HEK293 (cell line): ENCODE measurements at regions not wholly inside any gene's neighbourhood (a gene's known extent, or its start where the extent isn't known, plus 50 kb on each side); places are given as distances from the start of the nearest gene placed in this dataset.

Source experiments
- CTCF ChIA-PET: fragments of 350-600 bp; formaldehyde crosslinking; extraction: SDS; loops from one replicate; lab custom pipeline; 2021; ENCODE audit warnings: antibody characterized with exemption; lab: Yijun Ruan, JAX
- POLR2A ChIA-PET: fragments of 300-600 bp; formaldehyde crosslinking; extraction: SDS; loops from one replicate; lab custom pipeline; 2020; ENCODE audit warnings: antibody characterized with exemption, inconsistent platforms; lab: Yijun Ruan, JAX
- H3K27ac ChIP-seq: fragments of 200-500 bp; sonication (Bioruptor generic); 2 replicates; pipeline ENCODE4 v1.5.1; 2014; ENCODE audit warnings: low read depth, low read length, control low read depth, inconsistent platforms; ENCODE audit errors: extremely low read depth
- H3K36me3 ChIP-seq, 2 experiments: fragments of 200-500 bp in 1 of 2; sonication (Bioruptor generic) in 1 of 2; 1 replicate in 1 of 2; 2 replicates in 1 of 2; pipeline ENCODE4 v1.5.1; 2014 to 2017; ENCODE audit warnings: inconsistent platforms in 2 of 2, low read length in 2 of 2; ENCODE audit not compliant: control insufficient read depth in 2 of 2, insufficient read depth in 1 of 2
- H3K4me1 ChIP-seq: fragments of 200-500 bp; sonication (Bioruptor generic); 2 replicates; pipeline ENCODE4 v1.5.1; 2014; ENCODE audit warnings: mild to moderate bottlenecking, low read length, inconsistent platforms; ENCODE audit not compliant: control insufficient read depth, insufficient read depth
- H3K4me3 ChIP-seq: 2 replicates; pipeline ENCODE4 v1.5.1; 2011; ENCODE audit warnings: low read depth, mild to moderate bottlenecking, control low read depth, low read length, moderate library complexity
- H3K9me3 ChIP-seq: fragments of 200-500 bp; sonication (Bioruptor generic); 2 replicates; pipeline ENCODE4 v1.5.1; 2014; ENCODE audit warnings: low read depth, low read length, inconsistent platforms; ENCODE audit not compliant: control insufficient read depth, insufficient read depth
- KLF9 ChIP-seq: fragments of 450-650 bp; formaldehyde crosslinking; IDR thresholded peaks from 2 replicates; pipeline ENCODE4 v1.5.1; 2016; ENCODE audit warnings: missing biosample characterization, missing genetic modification characterization, low read depth
- OSR2 ChIP-seq: fragments of 450-650 bp; formaldehyde crosslinking; IDR thresholded peaks from 2 replicates; pipeline ENCODE4 v1.5.1; 2016; ENCODE audit warnings: missing biosample characterization, missing genetic modification characterization
- RBAK ChIP-seq: fragments of 450-650 bp; formaldehyde crosslinking; IDR thresholded peaks from 2 replicates; pipeline ENCODE4 v1.5.1; 2016; ENCODE audit warnings: missing biosample characterization, missing genetic modification characterization
- ZFP37 ChIP-seq: fragments of 450-650 bp; formaldehyde crosslinking; IDR thresholded peaks from 2 replicates; pipeline ENCODE4 v1.5.1; 2016; ENCODE audit warnings: missing biosample characterization, missing genetic modification characterization
- ZNF140 ChIP-seq: fragments of 450-650 bp; formaldehyde crosslinking; IDR thresholded peaks from 2 replicates; pipeline ENCODE4 v1.5.1; 2016; ENCODE audit warnings: missing biosample characterization, missing genetic modification characterization
- ZNF350 ChIP-seq: fragments of 450-650 bp; formaldehyde crosslinking; IDR thresholded peaks from 2 replicates; pipeline ENCODE4 v1.5.0; 2017; ENCODE audit warnings: missing biosample characterization, mild to moderate bottlenecking, missing genetic modification characterization
- ZNF416 ChIP-seq: fragments of 450-650 bp; formaldehyde crosslinking; IDR thresholded peaks from 2 replicates; pipeline ENCODE4 v1.5.1; 2016; ENCODE audit warnings: missing biosample characterization, missing genetic modification characterization
- ZNF548 ChIP-seq: fragments of 450-650 bp; formaldehyde crosslinking; IDR thresholded peaks from 2 replicates; pipeline ENCODE4 v1.5.1; 2016; ENCODE audit warnings: missing biosample characterization, missing genetic modification characterization
- ZNF549 ChIP-seq: fragments of 450-650 bp; IDR thresholded peaks from 2 replicates; pipeline ENCODE4 v1.5.1; 2018; ENCODE audit warnings: missing biosample characterization, missing genetic modification characterization, mild to moderate bottlenecking, inconsistent platforms, moderate library complexity
- ZNF558 ChIP-seq: fragments of 450-650 bp; formaldehyde crosslinking; IDR thresholded peaks from 2 replicates; pipeline ENCODE4 v1.5.1; 2016; ENCODE audit warnings: missing biosample characterization, missing genetic modification characterization
- ZNF585B ChIP-seq: fragments of 450-650 bp; formaldehyde crosslinking; IDR thresholded peaks from 2 replicates; pipeline ENCODE4 v1.5.1; 2016; ENCODE audit warnings: missing biosample characterization, missing genetic modification characterization
- ZNF837 ChIP-seq: fragments of 450-650 bp; formaldehyde crosslinking; IDR thresholded peaks from 2 replicates; pipeline ENCODE4 v1.5.1; 2016; ENCODE audit warnings: missing biosample characterization, missing genetic modification characterization
- TF ChIP-seq, protein P1 (sequence below): fragments of 450-650 bp; formaldehyde crosslinking; IDR thresholded peaks from 2 replicates; pipeline ENCODE4 v1.5.1; 2016; ENCODE audit warnings: missing biosample characterization, missing genetic modification characterization
- TF ChIP-seq, protein P2 (sequence below): fragments of 450-650 bp; formaldehyde crosslinking; conservative IDR thresholded peaks from 2 replicates; pipeline ENCODE4 v1.5.1; 2016; ENCODE audit warnings: low read depth, missing biosample characterization, missing genetic modification characterization
- TF ChIP-seq, protein P3 (sequence below): fragments of 450-650 bp; formaldehyde crosslinking; IDR thresholded peaks from 2 replicates; pipeline ENCODE4 v1.5.1; 2016; ENCODE audit warnings: missing biosample characterization, missing genetic modification characterization, low read depth
- TF ChIP-seq, protein P4 (sequence below): fragments of 450-650 bp; formaldehyde crosslinking; IDR thresholded peaks from 2 replicates; pipeline ENCODE4 v1.5.1; 2016; ENCODE audit warnings: missing biosample characterization, missing genetic modification characterization, low read depth
- TF ChIP-seq, protein P5 (sequence below): fragments of 450-650 bp; formaldehyde crosslinking; IDR thresholded peaks from 2 replicates; pipeline ENCODE4 v1.5.1; 2016; ENCODE audit warnings: missing biosample characterization, missing genetic modification characterization
- TF ChIP-seq, protein P6 (sequence below): fragments of 450-650 bp; formaldehyde crosslinking; IDR thresholded peaks from 2 replicates; pipeline ENCODE4 v1.5.1; 2016; ENCODE audit warnings: missing biosample characterization, missing genetic modification characterization

DNA sequence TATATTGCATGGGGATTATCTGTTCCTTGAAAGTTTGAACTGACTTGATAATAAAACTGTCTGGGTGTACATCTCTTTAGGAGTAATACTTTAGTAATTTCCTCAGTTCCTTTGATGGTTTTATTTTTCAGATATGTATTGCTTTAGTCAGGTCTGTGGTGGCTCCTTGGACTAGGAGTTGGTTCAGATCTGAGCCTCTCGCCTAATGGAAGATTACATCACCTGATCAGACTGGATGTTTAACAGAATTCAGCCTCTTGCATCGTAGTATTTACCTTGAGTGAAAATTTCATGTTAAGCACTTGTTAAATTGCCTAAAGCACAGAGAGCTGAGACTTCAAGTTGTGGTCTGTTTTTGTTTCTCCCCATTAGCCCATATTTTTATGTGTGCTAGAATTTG lies 267.3 kb downstream of the MAP2K4 start:
- Histone ChIP-seq H3K9me3 (no peaks in the 10 kb centered on the region), H3K4me1 (no peaks in the 10 kb centered on the region), H3K36me3 (no peaks in the 10 kb centered on the region), H3K4me3 (no peak overlapping the region), H3K27ac (no peak overlapping the region)
- TF ChIP-seq RBAK (tag by site-specific recombination) (no peak), ZFP37 (no peak), ZNF548 (tag by site-specific recombination) (no peak), ZNF350 (tag by site-specific recombination) (no peak), ZNF140 (tag by site-specific recombination) (no peak), ZNF837 (no peak), ZNF416 (tag by site-specific recombination) (no peak)
- TF ChIP-seq, protein P1, sequence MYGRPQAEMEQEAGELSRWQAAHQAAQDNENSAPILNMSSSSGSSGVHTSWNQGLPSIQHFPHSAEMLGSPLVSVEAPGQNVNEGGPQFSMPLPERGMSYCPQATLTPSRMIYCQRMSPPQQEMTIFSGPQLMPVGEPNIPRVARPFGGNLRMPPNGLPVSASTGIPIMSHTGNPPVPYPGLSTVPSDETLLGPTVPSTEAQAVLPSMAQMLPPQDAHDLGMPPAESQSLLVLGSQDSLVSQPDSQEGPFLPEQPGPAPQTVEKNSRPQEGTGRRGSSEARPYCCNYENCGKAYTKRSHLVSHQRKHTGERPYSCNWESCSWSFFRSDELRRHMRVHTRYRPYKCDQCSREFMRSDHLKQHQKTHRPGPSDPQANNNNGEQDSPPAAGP (tag by site-specific recombination) = no peak
- TF ChIP-seq, protein P2, sequence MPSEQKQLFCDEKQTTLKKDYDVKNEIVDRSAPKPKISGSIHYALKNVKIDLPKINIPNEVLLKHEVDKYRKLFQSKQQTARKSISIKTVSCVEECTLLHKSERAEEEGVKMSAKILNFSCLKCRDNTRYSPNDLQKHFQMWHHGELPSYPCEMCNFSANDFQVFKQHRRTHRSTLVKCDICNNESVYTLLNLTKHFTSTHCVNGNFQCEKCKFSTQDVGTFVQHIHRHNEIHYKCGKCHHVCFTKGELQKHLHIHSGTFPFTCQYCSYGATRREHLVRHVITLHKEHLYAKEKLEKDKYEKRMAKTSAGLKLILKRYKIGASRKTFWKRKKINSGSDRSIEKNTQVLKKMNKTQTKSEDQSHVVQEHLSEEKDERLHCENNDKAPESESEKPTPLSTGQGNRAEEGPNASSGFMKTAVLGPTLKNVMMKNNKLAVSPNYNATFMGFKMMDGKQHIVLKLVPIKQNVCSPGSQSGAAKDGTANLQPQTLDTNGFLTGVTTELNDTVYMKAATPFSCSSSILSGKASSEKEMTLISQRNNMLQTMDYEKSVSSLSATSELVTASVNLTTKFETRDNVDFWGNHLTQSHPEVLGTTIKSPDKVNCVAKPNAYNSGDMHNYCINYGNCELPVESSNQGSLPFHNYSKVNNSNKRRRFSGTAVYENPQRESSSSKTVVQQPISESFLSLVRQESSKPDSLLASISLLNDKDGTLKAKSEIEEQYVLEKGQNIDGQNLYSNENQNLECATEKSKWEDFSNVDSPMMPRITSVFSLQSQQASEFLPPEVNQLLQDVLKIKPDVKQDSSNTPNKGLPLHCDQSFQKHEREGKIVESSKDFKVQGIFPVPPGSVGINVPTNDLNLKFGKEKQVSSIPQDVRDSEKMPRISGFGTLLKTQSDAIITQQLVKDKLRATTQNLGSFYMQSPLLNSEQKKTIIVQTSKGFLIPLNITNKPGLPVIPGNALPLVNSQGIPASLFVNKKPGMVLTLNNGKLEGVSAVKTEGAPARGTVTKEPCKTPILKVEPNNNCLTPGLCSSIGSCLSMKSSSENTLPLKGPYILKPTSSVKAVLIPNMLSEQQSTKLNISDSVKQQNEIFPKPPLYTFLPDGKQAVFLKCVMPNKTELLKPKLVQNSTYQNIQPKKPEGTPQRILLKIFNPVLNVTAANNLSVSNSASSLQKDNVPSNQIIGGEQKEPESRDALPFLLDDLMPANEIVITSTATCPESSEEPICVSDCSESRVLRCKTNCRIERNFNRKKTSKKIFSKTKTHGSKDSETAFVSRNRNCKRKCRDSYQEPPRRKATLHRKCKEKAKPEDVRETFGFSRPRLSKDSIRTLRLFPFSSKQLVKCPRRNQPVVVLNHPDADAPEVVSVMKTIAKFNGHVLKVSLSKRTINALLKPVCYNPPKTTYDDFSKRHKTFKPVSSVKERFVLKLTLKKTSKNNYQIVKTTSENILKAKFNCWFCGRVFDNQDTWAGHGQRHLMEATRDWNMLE = peak; percentile 35; the same call in 1 of the 2 replicates
- TF ChIP-seq, protein P3, sequence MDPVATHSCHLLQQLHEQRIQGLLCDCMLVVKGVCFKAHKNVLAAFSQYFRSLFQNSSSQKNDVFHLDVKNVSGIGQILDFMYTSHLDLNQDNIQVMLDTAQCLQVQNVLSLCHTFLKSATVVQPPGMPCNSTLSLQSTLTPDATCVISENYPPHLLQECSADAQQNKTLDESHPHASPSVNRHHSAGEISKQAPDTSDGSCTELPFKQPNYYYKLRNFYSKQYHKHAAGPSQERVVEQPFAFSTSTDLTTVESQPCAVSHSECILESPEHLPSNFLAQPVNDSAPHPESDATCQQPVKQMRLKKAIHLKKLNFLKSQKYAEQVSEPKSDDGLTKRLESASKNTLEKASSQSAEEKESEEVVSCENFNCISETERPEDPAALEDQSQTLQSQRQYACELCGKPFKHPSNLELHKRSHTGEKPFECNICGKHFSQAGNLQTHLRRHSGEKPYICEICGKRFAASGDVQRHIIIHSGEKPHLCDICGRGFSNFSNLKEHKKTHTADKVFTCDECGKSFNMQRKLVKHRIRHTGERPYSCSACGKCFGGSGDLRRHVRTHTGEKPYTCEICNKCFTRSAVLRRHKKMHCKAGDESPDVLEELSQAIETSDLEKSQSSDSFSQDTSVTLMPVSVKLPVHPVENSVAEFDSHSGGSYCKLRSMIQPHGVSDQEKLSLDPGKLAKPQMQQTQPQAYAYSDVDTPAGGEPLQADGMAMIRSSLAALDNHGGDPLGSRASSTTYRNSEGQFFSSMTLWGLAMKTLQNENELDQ (tag by site-specific recombination) = no peak
- TF ChIP-seq, protein P4, sequence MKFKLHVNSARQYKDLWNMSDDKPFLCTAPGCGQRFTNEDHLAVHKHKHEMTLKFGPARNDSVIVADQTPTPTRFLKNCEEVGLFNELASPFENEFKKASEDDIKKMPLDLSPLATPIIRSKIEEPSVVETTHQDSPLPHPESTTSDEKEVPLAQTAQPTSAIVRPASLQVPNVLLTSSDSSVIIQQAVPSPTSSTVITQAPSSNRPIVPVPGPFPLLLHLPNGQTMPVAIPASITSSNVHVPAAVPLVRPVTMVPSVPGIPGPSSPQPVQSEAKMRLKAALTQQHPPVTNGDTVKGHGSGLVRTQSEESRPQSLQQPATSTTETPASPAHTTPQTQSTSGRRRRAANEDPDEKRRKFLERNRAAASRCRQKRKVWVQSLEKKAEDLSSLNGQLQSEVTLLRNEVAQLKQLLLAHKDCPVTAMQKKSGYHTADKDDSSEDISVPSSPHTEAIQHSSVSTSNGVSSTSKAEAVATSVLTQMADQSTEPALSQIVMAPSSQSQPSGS = peak; percentile 57; the same call in 1 of the 2 replicates
- CTCF ChIA-PET = no interaction called here
- POLR2A ChIA-PET = no interaction called here

DNA sequence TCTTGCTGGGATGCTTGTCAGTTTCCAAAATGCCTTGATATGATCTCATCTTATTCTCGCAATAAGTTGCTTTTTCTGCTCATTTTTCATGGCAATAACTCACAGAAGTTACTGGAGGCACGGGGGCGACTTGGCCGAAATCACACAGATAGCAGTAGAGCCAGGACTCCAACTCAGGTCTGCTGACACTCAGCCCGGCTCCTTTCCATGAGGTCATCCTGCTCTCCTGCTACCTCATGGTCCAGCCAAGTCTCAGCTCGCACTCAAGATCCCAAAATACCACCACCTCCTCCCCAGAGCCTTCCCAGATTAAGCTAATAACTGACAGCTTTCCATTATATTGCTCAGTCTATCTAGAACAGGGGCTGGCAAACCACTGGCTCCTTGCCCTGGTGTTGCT lies 269.5 kb downstream of the MAP2K4 start:
- no peaks in the 10 kb centered on the region for H3K9me3 ChIP-seq
- H3K4me3 ChIP-seq = no peak overlapping the region
- TF ChIP-seq ZNF558 (tag by site-specific recombination) (no peak), KLF9 (tag by site-specific recombination) (no peak), ZNF585B (tag by site-specific recombination) (no peak), OSR2 (tag by site-specific recombination) (no peak), ZNF549 (no peak)
- TF ChIP-seq, protein P5, sequence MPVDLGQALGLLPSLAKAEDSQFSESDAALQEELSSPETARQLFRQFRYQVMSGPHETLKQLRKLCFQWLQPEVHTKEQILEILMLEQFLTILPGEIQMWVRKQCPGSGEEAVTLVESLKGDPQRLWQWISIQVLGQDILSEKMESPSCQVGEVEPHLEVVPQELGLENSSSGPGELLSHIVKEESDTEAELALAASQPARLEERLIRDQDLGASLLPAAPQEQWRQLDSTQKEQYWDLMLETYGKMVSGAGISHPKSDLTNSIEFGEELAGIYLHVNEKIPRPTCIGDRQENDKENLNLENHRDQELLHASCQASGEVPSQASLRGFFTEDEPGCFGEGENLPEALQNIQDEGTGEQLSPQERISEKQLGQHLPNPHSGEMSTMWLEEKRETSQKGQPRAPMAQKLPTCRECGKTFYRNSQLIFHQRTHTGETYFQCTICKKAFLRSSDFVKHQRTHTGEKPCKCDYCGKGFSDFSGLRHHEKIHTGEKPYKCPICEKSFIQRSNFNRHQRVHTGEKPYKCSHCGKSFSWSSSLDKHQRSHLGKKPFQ = no peak
- TF ChIP-seq, protein P6, sequence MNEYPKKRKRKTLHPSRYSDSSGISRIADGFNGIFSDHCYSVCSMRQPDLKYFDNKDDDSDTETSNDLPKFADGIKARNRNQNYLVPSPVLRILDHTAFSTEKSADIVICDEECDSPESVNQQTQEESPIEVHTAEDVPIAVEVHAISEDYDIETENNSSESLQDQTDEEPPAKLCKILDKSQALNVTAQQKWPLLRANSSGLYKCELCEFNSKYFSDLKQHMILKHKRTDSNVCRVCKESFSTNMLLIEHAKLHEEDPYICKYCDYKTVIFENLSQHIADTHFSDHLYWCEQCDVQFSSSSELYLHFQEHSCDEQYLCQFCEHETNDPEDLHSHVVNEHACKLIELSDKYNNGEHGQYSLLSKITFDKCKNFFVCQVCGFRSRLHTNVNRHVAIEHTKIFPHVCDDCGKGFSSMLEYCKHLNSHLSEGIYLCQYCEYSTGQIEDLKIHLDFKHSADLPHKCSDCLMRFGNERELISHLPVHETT (tag by site-specific recombination) = no peak
- ChIA-PET CTCF (interaction anchor here (1.4 kb wide), 2 partner anchors 377 to 452 kb away, joined by 6 read pairs; no protein-coding TSS in a partner anchor), POLR2A (no interaction called here)
- no peaks in the 10 kb centered on the region for H3K36me3 ChIP-seq
- H3K4me1 ChIP-seq = no peaks in the 10 kb centered on the region; the same call in 1 of the 2 replicates
- H3K27ac ChIP-seq = no peak overlapping the region
